K562 (cell line): ENCODE measurements at regions not wholly inside any gene's neighbourhood (a gene's known extent, or its start where the extent isn't known, plus 50 kb on each side); places are given as distances from the start of the nearest gene placed in this dataset.

ENCODE experiments used
- ATAC-seq: fragments of 200-7000 bp; cut with Tn5 transposase; 3 replicates; pipeline ENCODE4 v1.9.1; 2020; ENCODE audit warnings: moderate library complexity
- BruUV-seq: library from RNA; stranded (reverse); fragments of 400-500 nt; replicated peaks from 2 replicates; lab custom pipeline; 2021; lab: Mats Ljungman, UMichigan
- CTCF ChIA-PET: fragments of 300-600 bp; formaldehyde crosslinking; extraction: SDS; loops from one replicate; lab custom pipeline; 2021; ENCODE audit warnings: low intra/inter-chr PET ratio; lab: Yijun Ruan, JAX
- POLR2A ChIA-PET: fragments of 300-600, 350-650 bp; sonication (Branson Sonifier 250); formaldehyde crosslinking; extraction: SDS; loops from one replicate; lab custom pipeline; 2021; ENCODE audit warnings: antibody characterized with exemption, inconsistent platforms; lab: Yijun Ruan, JAX
- DNase-seq, 4 experiments: peaks; one replicate each; pipeline versions ENCODE4 v3.0.0 to v3.0.0-alpha.2; 2011 to 2018; ENCODE audit warnings: low spot score in 3 of 4, mixed read lengths in 3 of 4; ENCODE audit errors: extremely low read depth in 1 of 4
- FAIRE-seq: peaks from 2 replicates; lab custom pipeline; 2011; peaks lifted over from hg19 to GRCh38; lab: Jason Lieb, UNC
- H2AFZ ChIP-seq: 2 replicates; pipeline ENCODE4 v1.6.0; 2011; ENCODE audit warnings: low read depth, low read length, control low read depth, inconsistent platforms
- H3K27ac ChIP-seq: fragments of 200-600 bp; 3 replicates; pipeline ENCODE4 v1.8.0; 2011; ENCODE audit warnings: low read depth, mild to moderate bottlenecking, control low read depth, inconsistent platforms, low read length, moderate library complexity, mixed read lengths; ENCODE audit errors: extremely low read depth
- H3K27me3 ChIP-seq, 2 experiments: fragments of 300-600 bp in 1 of 2; 2 replicates in 1 of 2; 3 replicates in 1 of 2; pipeline versions ENCODE4 v1.6.0 to v1.8.0; 2011; ENCODE audit warnings: inconsistent platforms in 2 of 2, low read length in 2 of 2, mild to moderate bottlenecking in 1 of 2, mixed read lengths in 1 of 2, moderate library complexity in 1 of 2; ENCODE audit not compliant: control insufficient read depth in 2 of 2, insufficient read depth in 2 of 2
- H3K36me3 ChIP-seq: fragments of 300-600 bp; 3 replicates; pipeline ENCODE4 v1.8.0; 2011; ENCODE audit warnings: mild to moderate bottlenecking, low read length, inconsistent platforms; ENCODE audit not compliant: control insufficient read depth, insufficient read depth
- H3K4me1 ChIP-seq, 2 experiments: fragments of 200-600 bp in 1 of 2; replicated peaks in 1 of 2; 2 replicates in 1 of 2; 3 replicates in 1 of 2; pipeline versions ENCODE4 v1.5.1 to v1.8.0; 2011; ENCODE audit warnings: inconsistent platforms in 2 of 2, low read length in 2 of 2, mild to moderate bottlenecking in 1 of 2, mixed read lengths in 1 of 2, moderate library complexity in 1 of 2; ENCODE audit not compliant: control insufficient read depth in 2 of 2, insufficient read depth in 2 of 2
- H3K4me2 ChIP-seq: 2 replicates; pipeline ENCODE4 v1.6.1; 2011; ENCODE audit warnings: low read length, control low read depth, inconsistent platforms, mixed read lengths; ENCODE audit not compliant: insufficient read depth
- H3K4me3 ChIP-seq: fragments of 200-600 bp; sonication (generic), shearing (Covaris generic); 2 replicates; pipeline ENCODE4 v1.5.1; 2016; ENCODE audit warnings: control low read depth, inconsistent platforms
- H3K79me2 ChIP-seq: fragments of 200-600 bp; 3 replicates; pipeline ENCODE4 v1.8.0; 2011; ENCODE audit warnings: low read length, inconsistent platforms; ENCODE audit not compliant: control insufficient read depth, insufficient read depth
- H3K9ac ChIP-seq, 2 experiments: 2 replicates each; pipeline versions ENCODE4 v1.6.0 to v1.6.1; 2011; ENCODE audit warnings: low read depth in 2 of 2, low read length in 2 of 2, control low read depth in 1 of 2, inconsistent platforms in 1 of 2, mild to moderate bottlenecking in 1 of 2, mixed read lengths in 1 of 2; ENCODE audit not compliant: insufficient read depth in 1 of 2
- H3K9me1 ChIP-seq: one replicate; pipeline ENCODE4 v1.6.0; 2011; ENCODE audit warnings: inconsistent platforms, mild to moderate bottlenecking, low read length, moderate library complexity; ENCODE audit not compliant: control insufficient read depth, insufficient read depth
- H3K9me3 ChIP-seq: replicated peaks from 2 replicates; pipeline ENCODE4 v1.5.1; 2011; ENCODE audit warnings: low read depth, low read length, inconsistent platforms; ENCODE audit not compliant: control insufficient read depth, insufficient read depth
- H4K20me1 ChIP-seq: replicated peaks from 2 replicates; pipeline ENCODE4 v1.6.1; 2011; ENCODE audit warnings: low read length, inconsistent platforms, mixed read lengths; ENCODE audit not compliant: control insufficient read depth, insufficient read depth
- CTCF ChIP-seq, 3 experiments: IDR thresholded peaks in 2 of 3; conservative IDR thresholded peaks in 1 of 3; 2 replicates each; pipeline ENCODE4 v1.5.1; 2011 to 2012; ENCODE audit warnings: low read length in 3 of 3, mild to moderate bottlenecking in 3 of 3, control low read depth in 2 of 3, improper control_type of control experiment in 1 of 3, inconsistent platforms in 1 of 3, low read depth in 1 of 3, mixed read lengths in 1 of 3, moderate library complexity in 1 of 3; ENCODE audit not compliant: insufficient read depth in 2 of 3
- CTCFL ChIP-seq: IDR thresholded peaks from 2 replicates; pipeline ENCODE4 v1.6.1; 2011; ENCODE audit warnings: borderline replicate concordance, low read depth, mild to moderate bottlenecking, moderate library complexity, low read length; ENCODE audit not compliant: insufficient read depth, poor library complexity, severe bottlenecking
- LARP7 ChIP-seq: fragments of 450-650 bp; IDR thresholded peaks from 2 replicates; pipeline ENCODE4 v1.6.1; 2016
- RAD21 ChIP-seq, 2 experiments: fragments of 250-450 bp in 1 of 2; fragments of 450-650 bp in 1 of 2; sonication (Bioruptor Pico) in 1 of 2; formaldehyde crosslinking in 1 of 2; IDR thresholded peaks in 1 of 2; conservative IDR thresholded peaks in 1 of 2; 2 replicates each; pipeline versions ENCODE4 v1.4.0 to v1.8.0; 2020 to 2022; ENCODE audit warnings: mild to moderate bottlenecking in 2 of 2, moderate library complexity in 1 of 2
- RBM25 ChIP-seq: fragments of 200-400 bp; formaldehyde crosslinking; IDR thresholded peaks from 2 replicates; pipeline ENCODE4 v1.6.1; 2018; ENCODE audit warnings: low read length, low read depth, moderate library complexity; ENCODE audit not compliant: severe bottlenecking
- VEZF1 ChIP-seq: fragments of 200-800 bp; sonication (Bioruptor generic); IDR thresholded peaks from 2 replicates; pipeline ENCODE4 v1.6.1; 2017; ENCODE audit warnings: missing genetic modification characterization, missing compliant biosample characterization
- in situ Hi-C: fragments of 300-500 bp; cut with MboI; formaldehyde crosslinking; loops from 4 replicates; pipeline ENCODE4 v1.15.0; 2018; ENCODE audit warnings: inconsistent platforms, mixed read lengths
- intact Hi-C: fragments of 100-400 bp; cut with micrococcal nuclease; formaldehyde crosslinking; loops from 2 replicates; pipeline ENCODE4 v1.14.2; 2022

- intact Hi-C loops, result no loop called here
- ATAC-seq, result no peak
- no peaks in the 10 kb centered on the region for H3K36me3 ChIP-seq
- no peak for FAIRE-seq
- no peak overlapping the region for H3K4me3 ChIP-seq
- no peaks in the 10 kb centered on the region for H3K9me3 ChIP-seq
- H3K9ac ChIP-seq, result no peak overlapping the region
- in situ Hi-C loops, result no loop called here
- 0 out of 4 replicates have a peak, but pooled peaks of 1 of the 2 experiments have one; percentile 10 for TF ChIP-seq RAD21 (CRISPR knock-in tag; conservative IDR thresholded peaks at IDR 0.05 in 1 of 2, IDR thresholded peaks at IDR 0.05 in 1 of 2)
- TF ChIP-seq LARP7, result no peak
- no peak for TF ChIP-seq VEZF1
- peak; percentile 35 for TF ChIP-seq RBM25
- TF ChIP-seq CTCFL, result no peak
- TF ChIP-seq CTCF (IDR thresholded peaks at IDR 0.05 in 2 of 3, conservative IDR thresholded peaks at IDR 0.05 in 1 of 3; ENCODE audit: insufficient read depth in 2 of 3, low read depth in 1 of 3, low read length in 3 of 3), result peak in 1 of 3 experiments; percentile 15; a peak in 1 of 6 replicates
- no peaks in the 10 kb centered on the region for H3K79me2 ChIP-seq
- H3K27ac ChIP-seq, result no peak overlapping the region
- H3K4me1 ChIP-seq, result no peaks in the 10 kb centered on the region
- no TSS peak for BruUV-seq
- H3K9me1 ChIP-seq, result no peaks in the 10 kb centered on the region
- H3K27me3 ChIP-seq, result no peaks in the 10 kb centered on the region
- peak in 2 of 4 experiments; percentile 12 to 13 for DNase-seq
- H4K20me1 ChIP-seq, result no peaks in the 10 kb centered on the region
- H2AFZ ChIP-seq, result no peak overlapping the region
- ChIA-PET POLR2A (no interaction called here), CTCF (no interaction called here)
- H3K4me2 ChIP-seq, result no peak overlapping the region
Measured at GRCh38 chr16:66095676-66096075, 270.8 kb upstream of the CDH5 start.
